Neural cell (in vitro differentiated cells): ENCODE measurements at regions not wholly inside any gene's neighbourhood (a gene's known extent, or its start where the extent isn't known, plus 50 kb on each side); places are given as distances from the start of the nearest gene placed in this dataset.

Source experiments
- H2AFZ ChIP-seq: fragments of 200-600, 300-800 bp; sonication (generic), shearing (Covaris generic); 2 replicates; pipeline ENCODE4 v1.6.0; 2014; ENCODE audit warnings: low read depth, mild to moderate bottlenecking, antibody characterized with exemption, low read length, moderate library complexity
- H3F3A ChIP-seq: fragments of 200-600 bp; shearing (Covaris generic); 2 replicates; pipeline ENCODE4 v1.6.1; 2016; ENCODE audit warnings: mild to moderate bottlenecking, moderate library complexity, mixed read lengths, antibody characterized with exemption, low read length; ENCODE audit not compliant: insufficient read depth, poor library complexity, severe bottlenecking
- H3K27ac ChIP-seq: fragments of 200-600, 300-800 bp; sonication (generic), shearing (Covaris generic); 2 replicates; pipeline ENCODE4 v1.5.1; 2014; ENCODE audit warnings: mild to moderate bottlenecking, low read length, moderate library complexity
- H3K27me3 ChIP-seq: fragments of 300-800, 200-600 bp; sonication (generic), shearing (Covaris generic); 2 replicates; pipeline ENCODE4 v1.6.0; 2014; ENCODE audit warnings: mild to moderate bottlenecking, low read depth, low read length, moderate library complexity; ENCODE audit not compliant: insufficient read depth
- H3K36me3 ChIP-seq: fragments of 300-800, 200-600 bp; sonication (generic), shearing (Covaris generic); 2 replicates; pipeline ENCODE4 v1.5.1; 2014; ENCODE audit warnings: mild to moderate bottlenecking, antibody characterized with exemption, low read length, moderate library complexity; ENCODE audit not compliant: insufficient read depth
- H3K4me2 ChIP-seq: fragments of 300-800, 200-600 bp; sonication (generic), shearing (Covaris generic); 2 replicates; pipeline ENCODE4 v1.6.0; 2014; ENCODE audit warnings: mild to moderate bottlenecking, low read length
- H3K4me3 ChIP-seq: fragments of 300-800, 200-600 bp; sonication (generic), shearing (Covaris generic); 2 replicates; pipeline ENCODE4 v1.5.1; 2014; ENCODE audit warnings: mild to moderate bottlenecking, low read length, moderate library complexity
- H3K79me2 ChIP-seq: fragments of 200-600 bp; shearing (Covaris generic); replicated peaks from 2 replicates; pipeline ENCODE4 v1.6.0; 2014; ENCODE audit warnings: mild to moderate bottlenecking, low read length, moderate library complexity; ENCODE audit not compliant: insufficient read depth
- H3K9ac ChIP-seq: fragments of 300-800, 200-600 bp; sonication (generic), shearing (Covaris generic); 2 replicates; pipeline ENCODE4 v1.6.1; 2016; ENCODE audit warnings: mild to moderate bottlenecking, low read length, mixed read lengths
- H3K9me2 ChIP-seq: fragments of 200-600 bp; shearing (Covaris generic); 2 replicates; pipeline ENCODE4 v1.6.1; 2016; ENCODE audit warnings: mild to moderate bottlenecking, low read length, mixed read lengths; ENCODE audit not compliant: insufficient read depth
- H3K9me3 ChIP-seq: fragments of 200-600, 300-800 bp; sonication (generic), shearing (Covaris generic); 2 replicates; pipeline ENCODE4 v1.6.1; 2016; ENCODE audit warnings: mild to moderate bottlenecking, mixed run types, low read length, moderate library complexity, mixed read lengths
- H4K20me1 ChIP-seq: fragments of 200-600 bp; shearing (Covaris generic); 2 replicates; pipeline ENCODE4 v1.6.1; 2016; ENCODE audit warnings: mild to moderate bottlenecking, mixed run types; ENCODE audit not compliant: insufficient read depth
- CTCF ChIP-seq: fragments of 450-650 bp; IDR thresholded peaks from 2 replicates; pipeline ENCODE4 v1.5.1; 2014; ENCODE audit warnings: antibody characterized with exemption, mild to moderate bottlenecking, moderate library complexity; ENCODE audit not compliant: poor library complexity, severe bottlenecking
- EZH2 ChIP-seq: fragments of 200-600, 300-800 bp; shearing (Covaris generic), sonication (generic); IDR thresholded peaks from 2 replicates; pipeline ENCODE4 v1.6.1; 2014; ENCODE audit warnings: antibody characterized with exemption, low read length, borderline replicate concordance, mild to moderate bottlenecking; ENCODE audit not compliant: insufficient read depth, poor library complexity, severe bottlenecking
- POLR2AphosphoS5 ChIP-seq: IDR thresholded peaks from 2 replicates; pipeline ENCODE4 v1.6.1; 2012
- RAD21 ChIP-seq: fragments of 450-650 bp; conservative IDR thresholded peaks from 2 replicates; pipeline ENCODE4 v1.6.1; 2014; ENCODE audit warnings: antibody characterized with exemption, mild to moderate bottlenecking, moderate library complexity
- REST ChIP-seq: IDR thresholded peaks from 2 replicates; pipeline ENCODE4 v1.6.1; 2012; ENCODE audit warnings: borderline replicate concordance
- SMC3 ChIP-seq: fragments of 450-650 bp; conservative IDR thresholded peaks from 2 replicates; pipeline ENCODE4 v1.6.1; 2014; ENCODE audit warnings: antibody characterized with exemption, mild to moderate bottlenecking, moderate library complexity; ENCODE audit not compliant: poor library complexity

DNA sequence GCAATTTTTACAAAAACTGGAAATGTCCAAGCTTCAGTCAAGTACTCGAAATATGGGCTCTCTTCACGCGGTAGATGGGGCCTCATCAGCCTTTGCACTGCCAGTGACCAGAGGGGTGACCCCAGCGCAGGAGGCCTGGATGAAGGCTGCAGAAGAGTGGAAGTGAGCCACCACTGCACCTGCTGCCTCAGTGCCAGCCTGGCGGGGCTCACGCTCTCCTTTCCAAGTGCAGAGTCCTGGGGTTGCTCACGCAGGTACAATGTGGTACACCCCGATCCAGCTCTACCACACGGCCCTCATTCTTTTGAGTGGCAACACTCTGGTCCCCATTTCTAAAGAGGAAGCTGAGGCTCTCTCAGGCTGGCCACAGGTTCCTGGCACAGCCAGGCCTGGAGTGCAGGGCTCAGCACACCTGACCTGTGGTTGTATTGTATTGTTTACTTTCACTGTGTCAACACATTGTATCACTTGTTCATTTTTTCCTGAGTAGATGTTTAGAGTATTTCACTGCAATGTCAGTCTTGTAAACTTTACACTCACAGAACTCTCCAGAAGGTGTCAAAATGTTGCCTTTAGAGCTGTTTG is 97.3 kb upstream of the SOX1 start:
- no peaks in the 10 kb centered on the region for H3K9me3 ChIP-seq
- no peaks in the 10 kb centered on the region for H4K20me1 ChIP-seq
- H3K9ac ChIP-seq = no peak overlapping the region
- no peaks in the 10 kb centered on the region for H3K36me3 ChIP-seq
- TF ChIP-seq RAD21 = no peak
- TF ChIP-seq EZH2 = no peak
- no peak for TF ChIP-seq CTCF
- H3K4me3 ChIP-seq = no peak overlapping the region
- H3K79me2 ChIP-seq = no peaks in the 10 kb centered on the region
- no peak overlapping the region for H3K27ac ChIP-seq
- no peak overlapping the region for H3K4me2 ChIP-seq
- no peak overlapping the region for H2AFZ ChIP-seq
- H3F3A ChIP-seq = no peaks in the 10 kb centered on the region
- H3K9me2 ChIP-seq = no peaks in the 10 kb centered on the region
- H3K27me3 ChIP-seq = no peaks in the 10 kb centered on the region

GRCh38 chr13:111970494-111971141 is 96.3 kb upstream of the SOX1 start:
- Histone ChIP-seq H3K36me3 (no peaks in the 10 kb centered on the region), H3K27me3 (no peaks in the 10 kb centered on the region), H3K79me2 (no peaks in the 10 kb centered on the region), H3K9me3 (no peaks in the 10 kb centered on the region), H3K9ac (no peak overlapping the region), H3K9me2 (no peaks in the 10 kb centered on the region), H3F3A (no peaks in the 10 kb centered on the region), H3K27ac (no peak overlapping the region), H2AFZ (no peak overlapping the region), H3K4me2 (no peak overlapping the region), H3K4me3 (no peak overlapping the region), H4K20me1 (no peaks in the 10 kb centered on the region)
- TF ChIP-seq POLR2AphosphoS5 (no peak), REST (no peak), RAD21 (no peak), EZH2 (no peak), SMC3 (no peak)
